ENCODE measurements at regions not wholly inside any gene's neighbourhood (a gene's known extent, or its start where the extent isn't known, plus 50 kb on each side); places are given as distances from the start of the nearest gene placed in this dataset.
"Not testable (repeated sequence)": the region's sequence is repeated elsewhere in the genome, so short reads cannot be mapped to it uniquely, and the experiment has no call there.

GRCh38 chrY:12299796-12300195 lies 401.2 kb upstream of the USP9Y start:
- not testable (repeated sequence) for TF ChIP-seq POLR2AphosphoS5, CTCF (IDR thresholded peaks at IDR 0.05)
